ENCODE measurements at regions not wholly inside any gene's neighbourhood (a gene's known extent, or its start where the extent isn't known, plus 50 kb on each side); places are given as distances from the start of the nearest gene placed in this dataset.
A peak's percentile ranks its signal among the peaks of the same experiment; 100 is the strongest.

GRCh38 chr4:104941661-104942062 is 205.0 kb upstream of the TET2 start:
- no peak for DNase-seq (ENCODE audit: low read depth in 2 of 2)
- no peak for TF ChIP-seq CTCF (IDR thresholded peaks at IDR 0.05; ENCODE audit: low read depth, low read length)
- H3K4me3 ChIP-seq (replicated peaks in 1 of 2; ENCODE audit: low read depth in 2 of 2, low read length in 2 of 2), result no peak overlapping the region

GRCh38 chr4:104942990-104943743 is 203.5 kb upstream of the TET2 start:
- DNase-seq (ENCODE audit: low read depth in 2 of 2), result no peak
- no peak overlapping the region for H3K4me3 ChIP-seq (replicated peaks in 1 of 2; ENCODE audit: low read depth in 2 of 2, low read length in 2 of 2)
- no peak for TF ChIP-seq CTCF (IDR thresholded peaks at IDR 0.05; ENCODE audit: low read depth, low read length)

- no peak for DNase-seq (ENCODE audit: low read depth in 2 of 2)
- H3K4me3 ChIP-seq (replicated peaks in 1 of 2; ENCODE audit: low read depth in 2 of 2, low read length in 2 of 2), result no peak overlapping the region
- no peak for TF ChIP-seq CTCF (IDR thresholded peaks at IDR 0.05; ENCODE audit: low read depth, low read length)
Measured at GRCh38 chr4:104944596-104944995, 202.1 kb upstream of the TET2 start.

GRCh38 chr4:104964410-104965175 is 182.1 kb upstream of the TET2 start:
- no peak for TF ChIP-seq CTCF (IDR thresholded peaks at IDR 0.05; ENCODE audit: low read depth, low read length)
- no peak overlapping the region for H3K4me3 ChIP-seq (replicated peaks in 1 of 2; ENCODE audit: low read depth in 2 of 2, low read length in 2 of 2)
- DNase-seq (ENCODE audit: low read depth in 2 of 2), result no peak

GRCh38 chr4:104966349-104967033 is 180.2 kb upstream of the TET2 start:
- TF ChIP-seq CTCF (IDR thresholded peaks at IDR 0.05; ENCODE audit: low read depth, low read length), result no peak
- no peak overlapping the region for H3K4me3 ChIP-seq (replicated peaks in 1 of 2; ENCODE audit: low read depth in 2 of 2, low read length in 2 of 2)
- DNase-seq (ENCODE audit: low read depth in 2 of 2), result peak; percentile 4 to 5

- no peak for TF ChIP-seq CTCF (IDR thresholded peaks at IDR 0.05; ENCODE audit: low read depth, low read length)
- no peak for DNase-seq (ENCODE audit: low read depth in 2 of 2)
- H3K4me3 ChIP-seq (replicated peaks in 1 of 2; ENCODE audit: low read depth in 2 of 2, low read length in 2 of 2), result no peak overlapping the region
Measured at GRCh38 chr4:104967034-104967401, 179.7 kb upstream of the TET2 start.
